Mesodermal cell (in vitro differentiated cells): ENCODE measurements at regions not wholly inside any gene's neighbourhood (a gene's known extent, or its start where the extent isn't known, plus 50 kb on each side); places are given as distances from the start of the nearest gene placed in this dataset.

Experiments
- H3K27ac ChIP-seq: 2 replicates; pipeline ENCODE4 v1.7.0; 2013; ENCODE audit warnings: mild to moderate bottlenecking, low read depth, low read length, moderate library complexity; ENCODE audit not compliant: severe bottlenecking
- H3K36me3 ChIP-seq: 2 replicates; pipeline ENCODE4 v1.7.1; 2013; ENCODE audit warnings: mild to moderate bottlenecking, low read length, moderate library complexity; ENCODE audit not compliant: control insufficient read depth, insufficient read depth
- H3K4me1 ChIP-seq: one replicate; pipeline ENCODE4 v1.7.1; 2013; ENCODE audit warnings: mild to moderate bottlenecking, low read length; ENCODE audit not compliant: insufficient read depth, control insufficient read depth, poor library complexity, severe bottlenecking
- H3K4me3 ChIP-seq: 2 replicates; pipeline ENCODE4 v1.7.0; 2013; ENCODE audit warnings: low read length, control low read depth, mild to moderate bottlenecking; ENCODE audit not compliant: insufficient read depth, poor library complexity, severe bottlenecking; ENCODE audit errors: extremely low read depth
- H3K9me3 ChIP-seq: 2 replicates; pipeline ENCODE4 v1.7.1; 2013; ENCODE audit warnings: mild to moderate bottlenecking, low read length, moderate library complexity; ENCODE audit not compliant: control insufficient read depth
- WGBS, 2 experiments: methylation state at CpG; one replicate each; pipeline ENCODE4 v1.1.5; 2013; ENCODE audit warnings: missing lambda C conversion rate in 2 of 2; ENCODE audit not compliant: insufficient coverage in 2 of 2; 5-methylcytosine and 5-hydroxymethylcytosine counted together

DNA sequence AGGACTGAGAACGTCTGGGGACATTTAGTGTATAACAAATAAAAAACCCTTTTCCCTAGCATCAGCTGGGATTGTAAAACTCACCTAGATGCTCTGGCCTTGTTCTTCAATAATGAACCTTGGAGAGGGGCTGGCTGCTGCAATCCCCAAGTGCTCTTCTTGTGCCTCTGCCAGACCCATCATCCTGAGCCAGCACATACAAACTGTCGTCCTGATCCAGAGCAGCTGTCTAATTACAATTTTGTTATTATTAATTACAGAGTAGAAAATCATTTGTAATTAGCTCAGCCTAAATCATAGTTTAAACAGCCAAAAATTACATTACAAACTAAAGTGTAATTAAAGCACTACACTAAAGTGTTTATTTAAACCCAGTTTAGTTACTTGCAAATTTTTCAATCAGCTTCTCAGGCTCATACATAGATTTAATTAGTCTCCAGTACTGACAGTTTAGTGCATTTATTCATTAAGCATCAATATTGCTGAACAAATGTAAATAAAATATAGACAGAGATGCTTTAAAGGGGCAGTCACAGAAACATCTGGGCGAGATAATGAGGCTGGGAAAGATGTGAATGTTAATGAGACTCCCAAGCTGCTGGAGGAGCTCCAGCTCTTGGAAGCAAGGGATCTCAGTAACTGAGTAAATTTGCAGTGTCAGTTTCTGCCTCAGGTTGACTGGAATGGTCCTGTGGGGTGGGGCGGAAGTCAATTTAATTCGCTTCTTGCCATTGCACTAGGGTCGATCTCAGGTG, 632.3 kb upstream of the TLE4 start:
- peak overlapping the region; percentile 74 for H3K27ac ChIP-seq
- WGBS, 2 experiments, result 73 to 93% methylated on average over 1 to 3 of the region's 6 CpGs
- no peak overlapping the region for H3K4me3 ChIP-seq
- peaks cover 4% of the 10 kb centered on the region for H3K9me3 ChIP-seq
- peaks cover 5% of the 10 kb centered on the region for H3K4me1 ChIP-seq
- no peaks in the 10 kb centered on the region for H3K36me3 ChIP-seq

GRCh38 chr9:78940121-78940855, 631.5 kb upstream of the TLE4 start:
- peaks cover 4% of the 10 kb centered on the region for H3K9me3 ChIP-seq
- no peak overlapping the region for H3K4me3 ChIP-seq
- peaks cover 5% of the 10 kb centered on the region for H3K4me1 ChIP-seq
- no peaks in the 10 kb centered on the region for H3K36me3 ChIP-seq
- WGBS, 2 experiments, result 57 to 79% methylated on average over 2 to 3 of the region's 4 CpGs
- peak overlapping the region; percentile 74 for H3K27ac ChIP-seq

DNA sequence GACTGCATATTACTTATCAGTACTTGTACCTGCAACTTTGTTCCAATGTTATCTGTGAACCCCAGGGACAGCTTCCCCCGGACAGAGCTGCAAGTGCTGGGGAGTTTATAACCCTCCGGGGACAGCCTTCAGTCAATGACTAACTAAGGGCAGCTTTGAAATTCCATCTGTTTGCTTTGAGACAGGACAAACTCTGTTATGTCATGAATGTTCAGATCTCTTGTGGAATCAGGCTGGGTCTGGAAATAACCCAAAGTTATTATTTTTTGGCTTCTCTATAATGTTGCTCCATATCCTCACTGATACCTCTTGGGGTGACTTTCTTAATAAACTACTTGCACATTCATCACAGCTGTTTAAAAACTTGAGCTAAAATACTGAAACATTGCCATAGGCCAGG, 617.5 kb upstream of the TLE4 start:
- Histone ChIP-seq H3K4me1 (no peaks in the 10 kb centered on the region), H3K36me3 (no peaks in the 10 kb centered on the region), H3K27ac (no peak overlapping the region), H3K4me3 (no peak overlapping the region), H3K9me3 (peaks cover 12% of the 10 kb centered on the region)
- 88% methylated on average over 2 of the region's 2 CpGs; no CpG with 5 or more reads in 1 of the 2 experiments for WGBS, 2 experiments

- H3K4me3 ChIP-seq, result no peak overlapping the region
- WGBS, 2 experiments, result 80% methylated on average over 2 of the region's 2 CpGs; no CpG with 5 or more reads in 1 of the 2 experiments
- no peak overlapping the region for H3K27ac ChIP-seq
- H3K9me3 ChIP-seq, result peaks cover 4% of the 10 kb centered on the region
- no peaks in the 10 kb centered on the region for H3K4me1 ChIP-seq
- no peaks in the 10 kb centered on the region for H3K36me3 ChIP-seq
Measured at GRCh38 chr9:78958892-78959291, 612.9 kb upstream of the TLE4 start.

GRCh38 chr9:78962156-78962555, 609.6 kb upstream of the TLE4 start:
- peaks cover 3% of the 10 kb centered on the region for H3K9me3 ChIP-seq
- H3K4me1 ChIP-seq, result no peaks in the 10 kb centered on the region
- 63% methylated on average over 1 of the region's 2 CpGs; no CpG with 5 or more reads in 1 of the 2 experiments for WGBS, 2 experiments
- H3K4me3 ChIP-seq, result no peak overlapping the region
- no peak overlapping the region for H3K27ac ChIP-seq
- no peaks in the 10 kb centered on the region for H3K36me3 ChIP-seq

- H3K4me3 ChIP-seq, result no peak overlapping the region
- H3K9me3 ChIP-seq, result peaks cover 16% of the 10 kb centered on the region
- no peaks in the 10 kb centered on the region for H3K36me3 ChIP-seq
- no peaks in the 10 kb centered on the region for H3K4me1 ChIP-seq
- no peak overlapping the region for H3K27ac ChIP-seq
Measured at GRCh38 chr9:78963911-78964310, 607.9 kb upstream of the TLE4 start.

DNA sequence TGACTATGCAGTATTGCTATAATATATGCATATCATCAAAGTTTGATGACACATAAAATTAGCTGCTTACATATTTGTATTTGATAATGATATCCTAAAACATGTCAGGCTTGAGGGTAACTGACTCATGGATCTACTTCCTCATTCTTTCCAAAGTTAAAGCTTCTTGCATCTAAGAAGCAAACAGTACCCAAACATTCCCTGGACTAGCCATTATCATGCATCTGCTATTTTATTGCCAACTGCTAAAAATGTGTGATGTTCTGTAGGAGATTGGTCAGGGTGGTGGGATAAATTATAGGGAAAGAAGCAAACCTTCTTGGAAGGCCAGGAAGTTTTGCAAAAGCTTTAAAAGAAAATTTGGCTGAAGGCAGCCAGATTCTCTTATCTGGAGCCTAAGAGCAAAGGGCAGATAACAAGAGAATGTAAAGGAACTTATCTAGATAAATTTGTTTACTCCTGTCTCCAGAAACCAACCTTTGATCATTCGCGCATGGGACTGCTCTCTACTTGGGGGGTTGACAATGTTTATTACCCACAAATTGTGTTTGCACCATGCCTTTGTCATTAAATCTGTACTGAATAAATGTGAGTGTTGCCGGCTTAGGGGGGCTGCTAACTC, 604.1 kb upstream of the TLE4 start:
- no peak overlapping the region for H3K4me3 ChIP-seq
- H3K27ac ChIP-seq, result peak overlapping the region; percentile 10
- H3K4me1 ChIP-seq, result peaks cover 2% of the 10 kb centered on the region
- H3K36me3 ChIP-seq, result no peaks in the 10 kb centered on the region
- WGBS, 2 experiments, result 60% methylated on average over 2 of the region's 3 CpGs; no CpG with 5 or more reads in 1 of the 2 experiments
- H3K9me3 ChIP-seq, result peaks cover 17% of the 10 kb centered on the region

DNA sequence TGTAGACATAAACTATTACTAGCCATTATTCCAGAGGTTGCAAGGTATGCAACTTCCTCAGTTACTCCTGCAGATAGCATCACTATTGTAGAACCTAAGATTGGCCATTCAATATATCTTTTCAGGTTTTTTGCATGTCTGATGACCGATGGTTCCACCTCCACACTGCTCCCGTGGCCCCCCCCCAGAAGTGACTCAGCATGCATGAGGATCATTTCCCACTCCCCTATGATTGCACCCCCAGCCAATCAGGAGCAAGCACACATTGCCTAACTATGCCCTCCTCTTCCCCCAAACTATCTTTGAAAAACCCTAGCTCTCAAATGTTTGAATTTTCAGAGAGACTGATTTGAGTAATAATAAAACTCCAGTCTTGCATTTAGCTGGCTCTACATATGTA, 601.4 kb upstream of the TLE4 start:
- Histone ChIP-seq H3K36me3 (no peaks in the 10 kb centered on the region), H3K4me3 (no peak overlapping the region), H3K4me1 (peaks cover 5% of the 10 kb centered on the region), H3K9me3 (peaks cover 17% of the 10 kb centered on the region), H3K27ac (no peak overlapping the region)
- 73 to 88% methylated on average over 2 of the region's 2 CpGs for WGBS, 2 experiments

- Histone ChIP-seq H3K9me3 (peaks cover 14% of the 10 kb centered on the region), H3K36me3 (no peaks in the 10 kb centered on the region), H3K27ac (no peak overlapping the region), H3K4me3 (no peak overlapping the region), H3K4me1 (peaks cover 5% of the 10 kb centered on the region)
- WGBS, 2 experiments, result 45 to 49% methylated on average over 2 to 4 of the region's 4 CpGs
Measured at GRCh38 chr9:78971540-78971939, 600.2 kb upstream of the TLE4 start.

GRCh38 chr9:78972303-78972999, 599.3 kb upstream of the TLE4 start:
- no CpG with 5 or more reads among the region's 1 CpG for WGBS, 2 experiments
- no peaks in the 10 kb centered on the region for H3K36me3 ChIP-seq
- H3K27ac ChIP-seq, result no peak overlapping the region
- H3K9me3 ChIP-seq, result peaks cover 14% of the 10 kb centered on the region
- H3K4me3 ChIP-seq, result no peak overlapping the region
- peaks cover 5% of the 10 kb centered on the region for H3K4me1 ChIP-seq
